ENCODE measurements at regions not wholly inside any gene's neighbourhood (a gene's known extent, or its start where the extent isn't known, plus 50 kb on each side); places are given as distances from the start of the nearest gene placed in this dataset.
"Not testable (repeated sequence)": the region's sequence is repeated elsewhere in the genome, so short reads cannot be mapped to it uniquely, and the experiment has no call there.

- no peak for DNase-seq (ENCODE audit: low read depth in 1 of 2, low spot score in 1 of 2)
Measured at GRCh38 chr18:67455890-67456501, 60.5 kb downstream of the DSEL start.

- DNase-seq (ENCODE audit: low read depth in 1 of 2, low spot score in 1 of 2): no peak
Measured at GRCh38 chr18:67453901-67454300, 62.6 kb downstream of the DSEL start.

- DNase-seq (ENCODE audit: low read depth in 1 of 2, low spot score in 1 of 2): no peak
Measured at GRCh38 chr18:67451960-67452359, 64.6 kb downstream of the DSEL start.

GRCh38 chr18:67451101-67451500, 65.4 kb downstream of the DSEL start:
- DNase-seq (ENCODE audit: low read depth in 1 of 2, low spot score in 1 of 2): not testable (repeated sequence)

GRCh38 chr18:67433971-67434370, 82.5 kb downstream of the DSEL start:
- DNase-seq (ENCODE audit: low read depth in 1 of 2, low spot score in 1 of 2): no peak

- no peak for DNase-seq (ENCODE audit: low read depth in 1 of 2, low spot score in 1 of 2)
Measured at GRCh38 chr18:67432806-67433205, 83.7 kb downstream of the DSEL start.

GRCh38 chr18:67428805-67429204, 87.7 kb downstream of the DSEL start:
- no peak for DNase-seq (ENCODE audit: low read depth in 1 of 2, low spot score in 1 of 2)

- no peak for DNase-seq (ENCODE audit: low read depth in 1 of 2, low spot score in 1 of 2)
Measured at GRCh38 chr18:67428158-67428557, 88.4 kb downstream of the DSEL start.

- DNase-seq (ENCODE audit: low read depth in 1 of 2, low spot score in 1 of 2): no peak
Measured at GRCh38 chr18:67426486-67426885, 90.0 kb downstream of the DSEL start.

- no peak for DNase-seq (ENCODE audit: low read depth in 1 of 2, low spot score in 1 of 2)
Measured at GRCh38 chr18:67425672-67426071, 90.8 kb downstream of the DSEL start.

- DNase-seq (ENCODE audit: low read depth in 1 of 2, low spot score in 1 of 2): no peak
Measured at GRCh38 chr18:67421651-67422050, 94.9 kb downstream of the DSEL start.

- DNase-seq (ENCODE audit: low read depth in 1 of 2, low spot score in 1 of 2): no peak
Measured at GRCh38 chr18:67417864-67418523, 98.5 kb downstream of the DSEL start.

- DNase-seq (ENCODE audit: low read depth in 1 of 2, low spot score in 1 of 2): no peak
Measured at GRCh38 chr18:67411116-67411515, 105.4 kb downstream of the DSEL start.

- DNase-seq (ENCODE audit: low read depth in 1 of 2, low spot score in 1 of 2): no peak
Measured at GRCh38 chr18:67410075-67411070, 106.1 kb downstream of the DSEL start.

- no peak for DNase-seq (ENCODE audit: low read depth in 1 of 2, low spot score in 1 of 2)
Measured at GRCh38 chr18:67408240-67408639, 108.3 kb downstream of the DSEL start.

GRCh38 chr18:67406714-67407113, 109.8 kb downstream of the DSEL start:
- no peak for DNase-seq (ENCODE audit: low read depth in 1 of 2, low spot score in 1 of 2)

GRCh38 chr18:67402543-67402942, 114.0 kb downstream of the DSEL start:
- no peak for DNase-seq (ENCODE audit: low read depth in 1 of 2, low spot score in 1 of 2)

- DNase-seq (ENCODE audit: low read depth in 1 of 2, low spot score in 1 of 2): no peak
Measured at GRCh38 chr18:67400502-67401117, 115.9 kb downstream of the DSEL start.

GRCh38 chr18:67386032-67386431, 130.5 kb downstream of the DSEL start:
- DNase-seq (ENCODE audit: low read depth in 1 of 2, low spot score in 1 of 2): no peak

GRCh38 chr18:67385455-67385854, 131.1 kb downstream of the DSEL start:
- DNase-seq (ENCODE audit: low read depth in 1 of 2, low spot score in 1 of 2): no peak

- DNase-seq (ENCODE audit: low read depth in 1 of 2, low spot score in 1 of 2): not testable (repeated sequence)
Measured at GRCh38 chr18:67384057-67384456, 132.5 kb downstream of the DSEL start.

Data from activated T-helper 1 cell treated with anti-CD3 and anti-CD28 coated beads, Interleukin-2, amount 50 U/mL, for 16 hours (primary cell).